ENCODE measurements at regions not wholly inside any gene's neighbourhood (a gene's known extent, or its start where the extent isn't known, plus 50 kb on each side); places are given as distances from the start of the nearest gene placed in this dataset.
"Not testable (repeated sequence)": the region's sequence is repeated elsewhere in the genome, so short reads cannot be mapped to it uniquely, and the experiment has no call there.

DNA sequence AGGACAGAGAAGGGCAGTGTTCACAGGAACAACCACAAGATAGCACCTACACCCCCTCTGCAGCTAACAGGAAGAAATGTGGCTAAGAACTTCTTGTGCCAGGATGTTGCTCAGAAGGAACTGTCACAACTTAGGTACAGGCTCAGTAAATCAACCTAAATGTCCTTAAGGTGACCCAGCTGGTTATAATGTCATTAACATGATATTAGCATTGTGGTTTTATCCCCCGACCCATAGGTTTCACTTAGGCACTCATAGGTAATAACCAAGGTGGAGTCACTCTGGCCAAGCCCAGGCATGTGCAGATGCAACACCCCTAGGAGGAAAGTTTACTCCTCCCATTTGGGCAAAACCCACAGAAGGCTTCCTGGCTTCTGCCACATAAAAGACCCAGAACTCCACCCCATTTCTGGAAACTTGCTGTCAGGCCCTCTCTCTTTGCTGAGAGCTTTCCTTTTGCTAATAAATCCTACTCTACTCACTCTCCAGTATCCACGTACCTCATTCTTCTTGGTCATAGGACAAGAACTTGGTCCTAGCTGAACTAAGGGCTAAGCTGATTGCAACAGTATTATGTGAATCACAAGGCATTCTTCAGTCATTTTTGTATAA lies 951.3 kb downstream of the SLITRK5 start:
- peak; percentile 25 for DNase-seq

DNA sequence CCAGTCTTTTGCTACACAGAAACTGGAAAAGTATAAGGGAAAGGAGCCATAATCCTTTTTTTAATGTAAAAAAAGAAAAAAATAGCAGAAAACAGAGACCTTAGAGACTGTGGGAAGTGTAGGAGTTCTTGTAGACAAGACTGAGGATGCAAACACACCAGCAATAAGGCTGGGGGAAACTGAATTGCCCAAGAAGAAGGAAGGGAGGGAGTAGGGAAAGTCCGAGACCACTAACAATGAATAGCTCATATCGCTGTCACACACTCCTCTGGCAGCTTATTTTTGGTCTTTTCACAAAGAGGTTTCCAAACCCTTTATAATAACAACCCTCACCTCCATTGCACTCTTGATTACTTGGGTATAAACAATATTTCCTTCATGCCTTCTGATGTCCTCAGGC lies 952.0 kb downstream of the SLITRK5 start:
- DNase-seq = no peak

- no peak for DNase-seq
These were observed 955.9 kb downstream of the SLITRK5 start for GRCh38 chr13:88627071-88627470.

GRCh38 chr13:88628882-88629281 lies 957.7 kb downstream of the SLITRK5 start:
- no peak for DNase-seq

- DNase-seq = no peak
These were observed 966.8 kb downstream of the SLITRK5 start for GRCh38 chr13:88637935-88638334.

GRCh38 chr13:88643233-88643632 lies 972.1 kb downstream of the SLITRK5 start:
- DNase-seq = no peak

GRCh38 chr13:88648598-88649373 lies 977.6 kb downstream of the SLITRK5 start:
- no peak for DNase-seq

GRCh38 chr13:88649855-88650254 lies 978.7 kb downstream of the SLITRK5 start:
- no peak for DNase-seq

DNA sequence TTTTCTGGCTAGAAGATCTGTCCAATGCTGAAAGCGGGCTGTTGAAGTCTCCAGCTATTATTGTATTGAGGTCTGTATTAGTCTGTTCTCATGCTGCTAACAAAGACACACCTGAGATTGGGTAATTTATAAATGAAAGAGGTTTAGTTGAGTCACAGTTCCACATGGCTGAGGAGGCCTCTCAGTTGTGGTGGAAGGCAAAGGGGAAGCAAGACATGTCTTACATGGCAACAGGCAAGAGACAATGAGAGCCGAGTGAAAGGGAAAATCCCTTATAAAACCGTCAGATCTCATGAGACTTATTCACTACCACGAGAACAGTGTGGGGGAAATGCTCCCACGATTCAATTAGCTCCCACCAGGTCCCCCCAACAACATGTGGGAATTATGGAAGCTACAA lies 980.4 kb downstream of the SLITRK5 start:
- no peak for DNase-seq

- DNase-seq = no peak
These were observed 985.6 kb downstream of the SLITRK5 start for GRCh38 chr13:88656751-88657150.

- DNase-seq = no peak
These were observed 999.3 kb downstream of the SLITRK5 start for GRCh38 chr13:88670509-88670908.

DNA sequence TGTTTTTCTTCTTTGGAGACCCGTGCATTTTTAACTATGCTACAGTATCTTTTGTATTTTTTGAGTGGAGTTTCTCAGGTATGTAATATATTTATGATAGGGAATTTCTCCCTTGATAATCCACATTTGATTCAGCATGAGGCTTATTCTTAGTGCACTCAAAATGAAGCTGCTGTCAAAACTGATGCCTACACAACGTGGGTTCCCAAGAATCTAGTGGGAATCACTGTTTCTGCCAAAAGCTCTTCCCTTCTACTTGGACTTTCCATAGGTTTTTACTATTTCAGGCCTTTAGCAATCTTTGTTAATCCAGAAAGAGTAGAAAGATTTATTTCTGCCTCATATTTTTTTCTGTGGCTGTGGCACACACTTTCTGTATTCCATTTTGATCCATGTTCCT lies 1003.7 kb downstream of the SLITRK5 start:
- DNase-seq = no peak

DNA sequence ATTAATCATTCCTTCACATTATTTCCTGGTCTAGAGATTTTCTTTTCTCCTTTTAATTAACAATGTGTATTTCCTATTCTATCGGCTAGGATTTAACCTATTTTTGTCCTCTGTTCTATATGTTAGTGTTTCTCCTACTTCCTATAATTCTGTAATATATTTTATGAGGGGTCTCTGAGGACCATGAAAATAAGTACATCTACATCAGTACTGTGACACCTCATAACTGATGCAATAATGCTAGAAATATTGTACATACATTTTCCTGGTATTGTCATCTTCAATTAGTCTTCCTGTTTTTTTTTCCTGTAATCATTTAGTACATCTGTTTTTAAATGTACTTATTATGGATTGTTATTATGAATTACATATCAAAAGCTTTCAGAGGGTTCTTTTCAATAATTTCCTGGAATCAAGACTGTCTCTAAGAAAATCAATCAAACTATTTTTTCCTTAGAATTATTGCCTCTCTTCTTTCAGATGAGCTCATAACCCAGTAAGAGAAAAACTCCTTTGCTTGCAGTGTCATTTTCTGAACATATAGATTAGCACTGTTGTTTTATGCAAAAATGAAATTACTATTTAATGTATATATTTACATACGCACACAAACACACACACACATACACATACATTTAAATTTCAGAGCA lies 1004.3 kb downstream of the SLITRK5 start:
- DNase-seq = no peak

- DNase-seq = no peak
These were observed 1004.8 kb downstream of the SLITRK5 start for GRCh38 chr13:88676016-88676415.

DNA sequence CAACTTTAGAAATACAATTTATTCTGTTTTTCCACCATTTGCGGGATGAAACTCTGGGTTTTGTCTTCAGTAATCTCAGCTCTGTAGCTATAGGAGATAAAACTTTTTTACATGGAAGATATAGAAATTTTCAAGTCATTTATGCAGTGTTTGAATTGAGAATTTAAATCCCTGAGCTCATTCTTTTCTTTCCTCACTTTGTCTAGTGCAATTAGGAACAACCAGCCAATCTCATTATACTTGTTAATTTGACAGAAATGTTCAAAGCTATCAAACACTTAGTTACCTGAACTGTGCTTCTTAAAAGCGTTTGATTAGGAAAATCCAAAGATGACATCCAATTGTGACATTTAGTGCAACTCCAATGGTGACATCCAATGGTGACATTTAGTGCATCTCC lies 1014.3 kb downstream of the SLITRK5 start:
- no peak for DNase-seq

DNA sequence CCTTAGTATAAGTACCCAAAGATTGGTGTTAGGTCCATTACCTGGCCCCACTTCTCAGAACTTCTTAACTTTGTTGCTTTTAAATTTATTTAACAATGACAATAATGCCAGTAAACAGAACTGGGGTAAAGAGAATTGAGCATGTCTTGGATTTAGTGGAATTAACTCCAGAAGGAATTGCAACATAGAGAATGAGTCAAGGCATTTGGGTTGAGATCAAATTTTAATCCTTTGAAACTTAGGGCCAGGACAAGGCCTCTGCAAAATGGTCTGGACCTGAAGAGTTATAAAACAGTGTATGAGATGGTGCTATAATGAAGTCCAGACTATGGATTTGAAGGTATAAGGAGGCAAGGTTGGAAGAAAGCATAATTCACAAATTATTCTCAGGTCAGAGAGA lies 1030.4 kb downstream of the SLITRK5 start:
- DNase-seq = no peak

DNA sequence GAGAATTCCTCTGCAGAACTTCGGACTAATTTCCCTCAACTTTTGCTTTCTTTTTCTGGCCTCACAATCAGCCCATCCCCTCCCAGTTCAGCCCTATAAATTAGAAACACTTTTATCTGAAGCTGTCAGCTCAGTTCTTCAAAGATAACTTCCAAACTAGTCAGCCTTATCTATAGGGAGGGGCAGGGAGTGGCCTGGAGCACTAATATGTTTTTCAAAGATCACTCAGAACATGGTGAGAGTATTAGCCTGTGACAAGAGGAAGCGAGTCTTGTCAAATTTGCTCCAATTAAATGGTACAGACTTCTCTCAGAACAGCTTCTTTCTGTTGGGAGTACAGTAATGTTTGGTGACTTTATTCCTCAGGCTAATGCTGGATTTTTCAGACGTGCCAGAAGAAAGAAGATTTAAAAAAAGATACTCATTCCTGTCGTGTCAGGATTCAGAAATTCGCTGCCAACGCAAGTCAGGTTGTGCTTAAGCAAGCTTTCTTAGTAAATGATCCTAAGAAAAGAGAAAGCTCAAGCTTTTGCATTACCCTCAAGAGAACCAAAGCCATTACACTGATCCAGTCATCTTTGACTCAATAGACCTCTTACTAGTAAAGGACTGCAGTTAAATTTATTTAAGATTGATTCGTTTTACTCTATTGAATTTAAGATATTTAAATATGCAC lies 1033.6 kb downstream of the SLITRK5 start:
- no peak for DNase-seq

DNA sequence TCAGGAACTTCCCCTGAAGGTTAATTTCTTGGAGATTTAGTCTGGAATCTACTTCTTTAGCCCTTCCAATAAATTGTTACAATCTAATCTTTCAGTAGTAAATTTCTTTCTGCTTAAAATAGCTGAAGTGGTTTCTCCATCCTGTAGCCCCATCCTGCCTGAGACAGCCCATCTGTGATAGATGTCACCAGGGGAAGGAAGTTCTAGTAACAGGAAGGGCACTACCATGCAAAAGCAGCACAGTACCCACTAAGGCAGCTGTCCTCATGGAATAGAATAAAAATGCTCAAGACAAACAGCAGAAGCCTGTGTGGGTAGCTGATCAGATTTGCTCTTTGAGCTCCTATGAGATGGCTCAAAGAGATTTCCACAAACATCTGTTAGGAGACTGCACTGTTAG lies 1036.5 kb downstream of the SLITRK5 start:
- DNase-seq = no peak

GRCh38 chr13:88717946-88718345 lies 1046.8 kb downstream of the SLITRK5 start:
- DNase-seq = no peak

GRCh38 chr13:88718781-88719180 lies 1047.6 kb downstream of the SLITRK5 start:
- no peak for DNase-seq

DNA sequence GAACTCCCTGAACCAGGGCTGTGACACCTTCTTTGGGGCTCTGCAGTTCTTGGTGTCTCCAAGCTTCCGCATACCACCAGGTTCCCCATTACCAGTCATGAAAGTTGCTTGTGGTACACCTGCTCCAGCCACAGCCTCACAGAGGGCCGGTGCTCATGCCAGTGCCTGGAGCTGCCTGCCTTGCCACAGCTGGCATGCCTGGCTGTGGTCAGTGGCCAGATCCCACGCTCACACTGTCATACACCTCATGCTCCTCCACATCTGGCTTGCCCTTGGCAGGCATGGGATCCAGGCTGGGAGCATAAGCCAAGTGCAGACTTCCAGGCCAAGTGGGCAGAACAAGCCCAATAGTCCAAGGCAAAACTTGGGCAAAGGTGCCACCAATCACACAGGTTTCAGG lies 1054.9 kb downstream of the SLITRK5 start:
- no peak for DNase-seq

DNA sequence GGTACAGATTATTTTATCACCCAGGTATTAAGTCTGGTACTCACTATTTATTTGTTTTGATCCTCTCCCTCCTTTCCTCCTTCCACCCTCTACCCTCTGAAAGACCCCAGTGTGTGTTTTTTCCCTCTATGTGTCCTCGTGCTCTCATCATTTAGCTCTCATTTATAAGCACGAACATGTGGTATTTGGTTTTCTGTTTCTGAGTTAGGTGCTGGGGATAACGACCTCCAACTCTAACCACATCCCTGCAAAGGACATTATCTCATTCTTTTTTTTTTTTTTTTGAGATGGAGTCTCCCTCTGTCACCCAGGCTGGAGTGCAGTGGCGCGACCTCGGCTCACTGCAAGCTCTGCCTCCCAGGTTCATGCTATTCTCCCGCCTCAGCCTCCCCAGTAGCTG lies 1056.1 kb downstream of the SLITRK5 start:
- DNase-seq = not testable (repeated sequence)

GRCh38 chr13:88729605-88730004 lies 1058.4 kb downstream of the SLITRK5 start:
- DNase-seq = no peak

GRCh38 chr13:88736026-88736425 lies 1064.9 kb downstream of the SLITRK5 start:
- DNase-seq = no peak

All from activated T-cell treated with anti-CD3 and anti-CD28 coated beads, Interleukin-2, amount 50 U/mL, for 1 hour (primary cell).